ENCODE measurements at regions not wholly inside any gene's neighbourhood (a gene's known extent, or its start where the extent isn't known, plus 50 kb on each side); places are given as distances from the start of the nearest gene placed in this dataset.
"Not testable (repeated sequence)": the region's sequence is repeated elsewhere in the genome, so short reads cannot be mapped to it uniquely, and the experiment has no call there.

DNA sequence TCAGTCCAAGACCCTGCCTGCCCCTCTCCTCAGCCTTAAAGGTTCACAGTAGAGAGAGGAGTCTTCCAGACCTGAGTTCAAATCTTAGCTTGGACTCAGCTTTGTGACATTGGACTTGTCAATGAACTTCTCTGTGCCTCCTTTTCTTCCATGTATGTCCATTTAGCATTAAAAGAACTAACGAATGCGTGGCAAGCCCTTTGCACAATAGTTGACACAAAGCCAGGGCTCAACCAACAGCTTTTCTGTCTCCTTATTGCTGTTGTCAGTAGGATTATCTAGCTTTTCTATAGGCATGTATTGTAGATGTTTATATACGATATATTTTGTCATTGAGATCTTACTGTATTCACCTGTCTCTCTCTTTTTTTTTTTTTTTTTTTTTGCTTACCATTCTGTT, 450.8 kb downstream of the PTPRU start:
- peaks cover 15% of the 10 kb centered on the region for H3K4me1 ChIP-seq (ENCODE audit: control insufficient read depth, insufficient read depth, low read length, unreplicated experiment)
- H3K79me2 ChIP-seq (ENCODE audit: control insufficient read depth, insufficient read depth, low read length, unreplicated experiment): no peaks in the 10 kb centered on the region
- no peaks in the 10 kb centered on the region for H3K36me3 ChIP-seq (ENCODE audit: insufficient read depth, low read length)
- no peak overlapping the region for H3K4me3 ChIP-seq (ENCODE audit: low read depth, low read length)
- H2AFZ ChIP-seq (ENCODE audit: low read length, unreplicated experiment): no peak overlapping the region
- no peaks in the 10 kb centered on the region for H3K27me3 ChIP-seq (ENCODE audit: insufficient read depth, low read length)
- H3K27ac ChIP-seq (ENCODE audit: low read depth, low read length): no peak overlapping the region

DNA sequence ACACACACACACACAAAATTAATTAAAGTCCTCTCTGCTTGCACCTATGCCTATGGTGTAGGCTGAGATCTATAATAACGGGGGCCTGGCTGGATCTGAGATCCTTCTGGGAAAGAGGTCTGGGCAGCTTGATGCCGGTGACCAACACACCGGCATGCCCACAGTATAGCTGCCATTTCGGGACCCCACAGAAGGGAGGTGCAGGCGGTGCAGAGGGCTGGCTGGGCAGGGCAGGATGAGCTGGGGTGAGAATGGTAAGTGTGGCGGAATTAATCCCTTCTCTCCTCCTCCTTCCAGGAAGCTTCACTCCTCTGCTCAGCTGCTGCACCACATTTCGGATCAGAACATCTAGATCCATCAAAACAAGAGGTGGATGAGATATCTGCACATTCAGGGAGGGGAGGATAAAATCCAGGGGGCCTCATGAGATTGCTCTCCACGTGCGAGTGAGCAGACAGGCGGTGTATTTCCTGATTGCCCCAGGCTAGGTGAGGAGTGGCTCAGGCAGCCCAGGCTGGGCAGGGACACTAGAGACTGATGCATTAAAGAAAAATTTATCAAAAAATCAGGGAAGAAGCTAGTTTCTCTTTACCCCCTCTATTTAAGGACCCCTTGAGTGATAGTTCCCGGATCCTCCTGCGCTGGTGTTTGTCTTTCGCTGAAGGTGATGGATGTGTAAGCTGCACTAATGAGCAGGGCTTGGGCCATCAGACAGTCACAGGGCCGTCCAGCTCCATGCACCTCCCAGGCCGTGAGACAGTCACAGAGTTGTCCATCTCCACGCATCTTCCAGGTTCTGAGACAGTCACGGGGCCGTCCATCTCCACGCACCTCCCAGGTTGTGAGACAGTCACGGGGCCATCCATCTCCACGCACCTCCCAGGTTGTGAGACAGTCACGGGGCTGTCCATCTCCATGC, 449.9 kb downstream of the PTPRU start:
- Histone ChIP-seq H3K4me3 (ENCODE audit: low read depth, low read length) (no peak overlapping the region), H3K27me3 (ENCODE audit: insufficient read depth, low read length) (no peaks in the 10 kb centered on the region), H3K36me3 (ENCODE audit: insufficient read depth, low read length) (no peaks in the 10 kb centered on the region), H3K27ac (ENCODE audit: low read depth, low read length) (no peak overlapping the region), H3K79me2 (ENCODE audit: control insufficient read depth, insufficient read depth, low read length, unreplicated experiment) (no peaks in the 10 kb centered on the region), H2AFZ (ENCODE audit: low read length, unreplicated experiment) (no peak overlapping the region), H3K4me1 (ENCODE audit: control insufficient read depth, insufficient read depth, low read length, unreplicated experiment) (peaks cover 15% of the 10 kb centered on the region)

GRCh38 chr1:29685387-29685786, 449.1 kb downstream of the PTPRU start:
- Histone ChIP-seq H3K4me1 (ENCODE audit: control insufficient read depth, insufficient read depth, low read length, unreplicated experiment) (peaks cover 15% of the 10 kb centered on the region), H3K79me2 (ENCODE audit: control insufficient read depth, insufficient read depth, low read length, unreplicated experiment) (no peaks in the 10 kb centered on the region), H3K36me3 (ENCODE audit: insufficient read depth, low read length) (no peaks in the 10 kb centered on the region), H2AFZ (ENCODE audit: low read length, unreplicated experiment) (no peak overlapping the region), H3K27me3 (ENCODE audit: insufficient read depth, low read length) (no peaks in the 10 kb centered on the region), H3K4me3 (ENCODE audit: low read depth, low read length) (no peak overlapping the region), H3K27ac (ENCODE audit: low read depth, low read length) (no peak overlapping the region)

DNA sequence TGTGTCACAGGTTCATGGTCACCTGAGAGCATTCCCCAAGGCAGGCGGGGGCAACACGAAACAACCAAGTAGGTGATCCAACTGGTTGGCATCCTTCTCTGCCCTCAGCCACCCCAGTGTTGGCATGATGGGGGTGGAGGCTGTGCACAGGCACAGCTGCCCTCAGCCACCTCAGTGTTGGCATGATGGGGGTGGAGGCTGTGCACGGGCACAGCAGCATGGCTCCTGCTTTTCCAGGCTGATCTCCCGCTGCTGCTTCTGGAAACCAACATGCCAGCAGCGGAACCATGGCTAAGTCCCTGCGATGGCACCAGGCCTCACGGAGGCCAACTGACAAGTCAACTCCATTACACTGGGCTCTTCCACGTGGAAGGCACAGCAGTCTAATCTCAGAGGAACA, 447.8 kb downstream of the PTPRU start:
- Histone ChIP-seq H3K4me1 (ENCODE audit: control insufficient read depth, insufficient read depth, low read length, unreplicated experiment) (peaks cover 14% of the 10 kb centered on the region), H3K4me3 (ENCODE audit: low read depth, low read length) (no peak overlapping the region), H2AFZ (ENCODE audit: low read length, unreplicated experiment) (no peak overlapping the region), H3K27ac (ENCODE audit: low read depth, low read length) (no peak overlapping the region), H3K36me3 (ENCODE audit: insufficient read depth, low read length) (no peaks in the 10 kb centered on the region), H3K79me2 (ENCODE audit: control insufficient read depth, insufficient read depth, low read length, unreplicated experiment) (no peaks in the 10 kb centered on the region), H3K27me3 (ENCODE audit: insufficient read depth, low read length) (no peaks in the 10 kb centered on the region)

DNA sequence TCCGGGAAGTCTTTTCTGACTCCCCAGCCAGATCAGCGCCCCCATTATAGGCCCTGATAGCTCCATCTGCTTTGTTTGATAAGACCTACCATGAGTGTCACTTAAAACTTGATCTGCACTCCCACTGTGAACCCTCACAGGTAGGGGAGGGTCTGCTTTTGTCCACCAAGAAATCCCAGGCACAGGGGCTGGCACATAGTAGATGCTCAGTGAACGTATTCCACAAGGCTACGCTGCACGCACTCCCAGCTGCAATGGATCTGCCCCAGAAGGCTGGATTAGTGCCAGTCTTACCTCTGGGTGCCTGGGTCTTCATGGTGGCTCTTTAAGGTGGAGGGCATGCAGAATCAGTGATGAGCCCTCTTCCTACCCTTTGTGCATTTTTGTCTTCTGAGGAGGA, 447.1 kb downstream of the PTPRU start:
- Histone ChIP-seq H3K36me3 (ENCODE audit: insufficient read depth, low read length) (no peaks in the 10 kb centered on the region), H3K79me2 (ENCODE audit: control insufficient read depth, insufficient read depth, low read length, unreplicated experiment) (no peaks in the 10 kb centered on the region), H2AFZ (ENCODE audit: low read length, unreplicated experiment) (no peak overlapping the region), H3K4me3 (ENCODE audit: low read depth, low read length) (no peak overlapping the region), H3K4me1 (ENCODE audit: control insufficient read depth, insufficient read depth, low read length, unreplicated experiment) (peaks cover 7% of the 10 kb centered on the region), H3K27ac (ENCODE audit: low read depth, low read length) (no peak overlapping the region), H3K27me3 (ENCODE audit: insufficient read depth, low read length) (no peaks in the 10 kb centered on the region)

GRCh38 chr1:29682919-29683295, 446.6 kb downstream of the PTPRU start:
- H3K27ac ChIP-seq (ENCODE audit: low read depth, low read length): no peak overlapping the region
- H3K4me1 ChIP-seq (ENCODE audit: control insufficient read depth, insufficient read depth, low read length, unreplicated experiment): peaks cover 2% of the 10 kb centered on the region
- no peak overlapping the region for H2AFZ ChIP-seq (ENCODE audit: low read length, unreplicated experiment)
- H3K27me3 ChIP-seq (ENCODE audit: insufficient read depth, low read length): no peaks in the 10 kb centered on the region
- H3K79me2 ChIP-seq (ENCODE audit: control insufficient read depth, insufficient read depth, low read length, unreplicated experiment): no peaks in the 10 kb centered on the region
- no peak overlapping the region for H3K4me3 ChIP-seq (ENCODE audit: low read depth, low read length)
- no peaks in the 10 kb centered on the region for H3K36me3 ChIP-seq (ENCODE audit: insufficient read depth, low read length)

- no peak overlapping the region for H2AFZ ChIP-seq (ENCODE audit: low read length, unreplicated experiment)
- no peak overlapping the region for H3K4me3 ChIP-seq (ENCODE audit: low read depth, low read length)
- no peaks in the 10 kb centered on the region for H3K27me3 ChIP-seq (ENCODE audit: insufficient read depth, low read length)
- no peaks in the 10 kb centered on the region for H3K36me3 ChIP-seq (ENCODE audit: insufficient read depth, low read length)
- H3K79me2 ChIP-seq (ENCODE audit: control insufficient read depth, insufficient read depth, low read length, unreplicated experiment): no peaks in the 10 kb centered on the region
- no peaks in the 10 kb centered on the region for H3K4me1 ChIP-seq (ENCODE audit: control insufficient read depth, insufficient read depth, low read length, unreplicated experiment)
- H3K27ac ChIP-seq (ENCODE audit: low read depth, low read length): no peak overlapping the region
Observed at GRCh38 chr1:29682171-29682918, 446.0 kb downstream of the PTPRU start.

GRCh38 chr1:29681416-29681815, 445.1 kb downstream of the PTPRU start:
- not testable (repeated sequence) for H3K36me3 ChIP-seq (ENCODE audit: insufficient read depth, low read length); H3K27me3 ChIP-seq (ENCODE audit: insufficient read depth, low read length); H3K79me2 ChIP-seq (ENCODE audit: control insufficient read depth, insufficient read depth, low read length, unreplicated experiment); H3K4me3 ChIP-seq (ENCODE audit: low read depth, low read length); H2AFZ ChIP-seq (ENCODE audit: low read length, unreplicated experiment); H3K27ac ChIP-seq (ENCODE audit: low read depth, low read length); H3K4me1 ChIP-seq (ENCODE audit: control insufficient read depth, insufficient read depth, low read length, unreplicated experiment)

- no peaks in the 10 kb centered on the region for H3K79me2 ChIP-seq (ENCODE audit: control insufficient read depth, insufficient read depth, low read length, unreplicated experiment)
- H3K27me3 ChIP-seq (ENCODE audit: insufficient read depth, low read length): no peaks in the 10 kb centered on the region
- H3K36me3 ChIP-seq (ENCODE audit: insufficient read depth, low read length): no peaks in the 10 kb centered on the region
- no peak overlapping the region for H3K4me3 ChIP-seq (ENCODE audit: low read depth, low read length)
- no peak overlapping the region for H2AFZ ChIP-seq (ENCODE audit: low read length, unreplicated experiment)
- no peaks in the 10 kb centered on the region for H3K4me1 ChIP-seq (ENCODE audit: control insufficient read depth, insufficient read depth, low read length, unreplicated experiment)
- no peak overlapping the region for H3K27ac ChIP-seq (ENCODE audit: low read depth, low read length)
Observed at GRCh38 chr1:29679828-29680558, 443.7 kb downstream of the PTPRU start.

- Histone ChIP-seq H3K27ac (ENCODE audit: low read depth, low read length) (no peak overlapping the region), H3K79me2 (ENCODE audit: control insufficient read depth, insufficient read depth, low read length, unreplicated experiment) (no peaks in the 10 kb centered on the region), H3K36me3 (ENCODE audit: insufficient read depth, low read length) (no peaks in the 10 kb centered on the region), H3K4me1 (ENCODE audit: control insufficient read depth, insufficient read depth, low read length, unreplicated experiment) (no peaks in the 10 kb centered on the region), H3K27me3 (ENCODE audit: insufficient read depth, low read length) (no peaks in the 10 kb centered on the region), H2AFZ (ENCODE audit: low read length, unreplicated experiment) (no peak overlapping the region), H3K4me3 (ENCODE audit: low read depth, low read length) (no peak overlapping the region)
Observed at GRCh38 chr1:29679316-29679715, 443.0 kb downstream of the PTPRU start.

Measured in ACC112 (cell line).